Retina (tissue), 1 donor: ENCODE measurements at regions not wholly inside any gene's neighbourhood (a gene's known extent, or its start where the extent isn't known, plus 50 kb on each side); places are given as distances from the start of the nearest gene placed in this dataset.
"Not testable (repeated sequence)": the region's sequence is repeated elsewhere in the genome, so short reads cannot be mapped to it uniquely, and the experiment has no call there.

Source experiments
- DNase-seq: peaks from one replicate; pipeline ENCODE4 v3.0.0-alpha.2; 2016

DNA sequence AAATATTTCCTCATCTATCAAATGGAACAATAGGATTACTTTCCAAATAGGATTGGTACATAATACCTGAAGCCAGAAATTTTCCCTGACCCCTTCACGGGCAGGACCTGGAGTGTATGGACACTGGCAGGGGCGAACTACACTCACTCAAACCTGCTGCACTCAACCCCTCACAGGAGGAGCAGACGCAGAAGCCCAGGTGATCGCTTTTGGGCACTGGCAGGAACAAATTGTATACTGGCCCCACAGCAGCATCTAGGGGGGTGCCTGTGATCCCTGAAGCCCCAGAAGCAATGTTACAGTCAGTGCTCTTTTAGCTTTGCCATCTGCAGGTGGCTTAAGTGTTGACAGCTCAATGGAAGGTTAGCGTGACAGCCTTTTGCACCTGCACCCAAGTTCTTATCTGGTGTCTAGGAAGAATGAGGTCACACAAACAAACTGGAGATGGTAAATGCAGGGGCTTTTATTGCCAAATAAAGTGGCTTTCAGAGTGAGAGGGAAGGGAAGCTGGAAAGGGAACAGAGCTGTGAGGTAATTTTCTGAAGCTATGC is 199.2 kb upstream of the NEGR1 start:
- DNase-seq = no peak

DNA sequence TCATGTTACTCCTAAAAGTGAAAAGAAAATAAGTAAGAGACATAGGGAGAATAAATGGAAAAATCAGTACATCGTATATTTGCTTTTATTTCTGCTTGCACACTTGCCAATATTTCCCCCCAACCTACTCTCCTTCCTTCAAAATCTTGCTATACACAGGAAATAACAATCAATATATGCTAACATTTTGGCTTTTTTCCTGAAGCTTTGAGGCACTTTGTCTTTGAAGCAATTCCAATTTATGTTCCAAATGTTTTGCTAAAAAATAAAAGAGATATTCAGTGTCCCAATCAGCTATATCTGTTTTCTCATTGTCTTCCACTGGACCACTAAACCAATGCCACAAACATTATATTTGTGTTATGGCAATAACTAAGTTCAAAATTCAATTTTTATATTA is 184.0 kb upstream of the NEGR1 start:
- no peak for DNase-seq

DNA sequence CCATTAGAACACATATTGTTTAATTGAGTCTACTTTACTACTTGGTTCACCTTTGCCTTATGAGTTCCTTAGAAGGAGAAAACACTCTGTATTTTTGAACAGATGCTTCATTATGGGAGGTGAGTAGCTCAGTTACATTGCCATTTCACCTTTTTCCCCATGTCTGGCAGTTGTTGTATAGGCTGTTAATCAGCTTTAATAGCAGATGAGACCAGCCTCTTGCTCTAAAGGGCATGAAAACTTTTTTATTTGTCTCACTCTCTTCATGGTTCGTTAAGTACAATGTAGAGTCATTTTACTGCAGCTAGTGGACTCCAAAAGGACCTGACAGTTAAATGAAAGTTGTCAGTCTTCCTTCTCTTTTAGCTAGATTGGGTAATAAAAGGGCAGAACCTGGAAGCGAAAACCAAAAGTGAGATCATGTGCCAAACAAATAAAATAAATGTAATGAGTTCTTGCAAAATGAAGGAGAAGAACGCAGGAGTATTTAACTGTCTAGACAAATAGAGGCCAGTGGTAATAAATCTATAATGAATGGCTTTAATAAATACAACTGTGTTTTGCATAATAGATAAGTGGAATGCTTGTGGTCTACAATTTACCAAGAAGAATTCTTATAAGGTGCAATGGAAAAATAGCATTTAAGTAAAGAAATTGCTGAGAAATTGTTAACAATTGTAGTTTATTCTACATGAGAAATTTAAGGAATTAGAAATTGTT is 180.0 kb upstream of the NEGR1 start:
- DNase-seq = no peak

DNA sequence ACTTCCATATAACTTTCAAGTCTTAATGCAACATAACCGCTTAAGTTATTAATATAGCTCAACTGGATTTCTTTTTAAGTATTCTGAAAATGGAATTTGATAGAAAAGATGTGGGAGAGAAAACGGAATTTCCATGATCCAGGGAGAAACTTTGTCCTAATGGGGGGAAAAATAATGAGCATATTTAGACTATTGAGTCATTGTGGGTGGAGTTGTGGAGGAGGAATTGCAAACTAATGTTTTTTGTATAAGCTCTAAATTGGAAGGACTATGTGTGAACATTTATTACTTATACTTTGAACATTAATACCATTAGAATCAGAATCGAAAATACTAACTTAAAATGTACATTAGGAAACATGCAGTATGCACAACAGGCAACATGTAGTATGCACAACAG is 159.9 kb upstream of the NEGR1 start:
- DNase-seq = no peak

DNA sequence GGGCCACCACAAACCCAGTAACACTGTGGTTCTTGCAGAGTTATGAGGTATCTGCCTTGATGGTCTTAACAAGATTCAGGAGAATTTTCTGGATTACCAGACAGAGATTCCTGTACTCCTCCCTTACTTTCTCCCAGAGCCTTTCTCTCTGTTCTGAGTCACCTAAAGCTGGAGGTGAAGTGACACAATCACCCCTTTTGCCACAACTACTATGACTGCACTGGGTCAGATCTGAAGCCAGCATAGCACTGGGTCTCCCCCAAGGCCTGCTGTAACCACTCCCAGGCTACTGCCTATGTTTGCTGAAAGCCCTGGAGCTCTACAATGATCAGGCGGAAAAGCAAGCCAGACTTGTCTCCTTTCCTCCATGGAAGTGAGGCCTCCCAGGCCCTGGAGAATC is 156.7 kb upstream of the NEGR1 start:
- no peak for DNase-seq

DNA sequence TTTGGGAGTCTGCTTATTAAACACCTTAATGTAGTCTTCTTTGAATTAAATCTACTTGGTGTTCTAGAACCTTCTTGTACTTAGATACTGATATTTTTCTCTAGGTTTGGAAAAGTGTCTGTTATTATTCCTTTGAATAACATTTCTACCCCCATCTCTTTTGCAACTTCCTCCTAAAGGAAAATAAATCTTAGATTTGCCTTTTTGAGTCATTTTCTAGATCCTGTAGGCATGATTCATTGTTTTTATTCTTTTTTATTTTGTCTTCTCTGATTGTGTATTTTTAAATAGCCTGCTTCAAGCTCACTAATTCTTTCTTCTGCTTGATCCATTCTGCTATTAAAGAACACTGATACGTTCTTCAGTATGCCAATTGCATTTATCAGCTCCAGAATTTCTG is 155.9 kb upstream of the NEGR1 start:
- DNase-seq = no peak

DNA sequence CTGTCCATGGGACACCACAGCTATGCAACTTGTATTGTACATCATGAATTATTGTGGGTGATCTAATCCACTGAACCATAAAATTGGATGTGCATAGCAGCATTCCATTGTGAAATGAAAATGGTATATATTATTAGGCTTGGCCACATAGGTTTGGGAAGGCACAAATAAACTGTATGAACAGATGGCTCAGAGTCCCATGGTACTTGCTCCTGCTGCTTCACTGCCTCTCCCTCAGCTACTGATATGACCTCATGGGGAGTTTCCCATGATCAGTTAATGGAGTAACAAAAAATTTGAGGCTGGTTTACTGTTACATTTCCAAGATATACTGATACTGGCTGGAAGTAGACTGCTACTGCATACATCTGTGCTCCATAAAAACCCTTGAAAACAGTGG is 152.7 kb upstream of the NEGR1 start:
- DNase-seq = peak; percentile 7

DNA sequence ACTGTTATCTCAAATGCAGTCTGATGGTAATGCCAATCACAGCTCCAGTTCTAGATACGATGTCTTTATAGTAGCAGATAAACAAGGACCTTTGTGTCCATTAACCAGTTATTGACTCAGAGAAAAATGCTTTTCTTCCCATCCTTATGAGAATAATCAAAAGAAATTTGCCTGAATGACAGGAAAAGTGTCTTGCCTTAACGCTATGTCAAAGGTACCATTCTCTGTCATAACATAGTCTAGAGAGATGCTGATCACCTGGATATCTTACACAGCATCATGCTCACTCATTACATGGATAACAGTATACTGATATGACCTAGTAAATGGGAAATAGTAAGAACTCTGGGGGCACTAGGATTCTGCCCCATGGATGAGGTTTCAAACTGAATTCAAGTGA is 151.7 kb upstream of the NEGR1 start:
- no peak for DNase-seq

DNA sequence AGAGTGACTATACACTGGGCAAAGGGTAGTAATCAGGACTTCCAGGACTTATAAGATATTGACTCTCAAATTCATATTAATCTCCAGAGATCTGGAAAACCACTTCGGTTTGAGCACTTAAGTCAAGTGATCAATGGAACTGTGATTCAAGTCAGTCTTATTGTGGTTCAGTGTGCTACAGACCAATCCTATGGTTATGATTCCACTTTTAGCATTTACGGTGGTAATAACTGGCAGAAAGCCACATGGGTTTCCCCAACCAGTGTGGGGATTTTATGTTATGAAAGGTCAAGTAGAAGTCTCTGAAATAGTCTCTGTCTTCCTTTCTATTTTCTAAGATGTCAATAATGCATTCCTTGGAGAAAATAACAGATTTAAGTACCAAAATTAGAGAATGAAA is 151.3 kb upstream of the NEGR1 start:
- no peak for DNase-seq

DNA sequence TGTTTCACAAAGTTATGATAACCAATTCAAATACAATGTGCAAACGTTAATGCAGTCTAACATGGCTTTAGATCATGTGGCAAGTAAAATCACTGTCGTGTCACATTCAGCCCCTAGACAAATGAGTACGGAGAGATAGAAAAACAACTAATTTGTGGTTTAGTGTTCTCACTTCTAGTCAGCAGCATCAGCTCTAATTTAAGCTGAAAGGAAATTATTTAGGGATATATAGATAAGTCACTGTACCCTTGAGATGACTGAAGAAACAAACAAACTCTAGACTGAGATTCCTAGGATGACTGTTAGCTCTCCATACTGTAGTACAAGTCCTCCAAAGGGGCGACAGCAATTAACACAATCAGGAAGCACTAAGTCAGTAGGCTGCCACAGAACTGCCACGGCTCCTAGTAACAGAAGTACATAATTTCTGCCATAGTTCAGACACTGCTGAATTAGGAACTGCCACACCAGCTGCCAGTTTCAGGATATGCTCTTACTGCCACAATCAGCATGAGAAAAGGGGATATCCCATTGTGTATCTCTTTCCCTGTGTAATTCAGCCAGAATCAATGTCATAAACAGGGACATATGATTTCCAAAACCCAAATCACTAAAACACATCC is 150.4 kb upstream of the NEGR1 start:
- DNase-seq = no peak

DNA sequence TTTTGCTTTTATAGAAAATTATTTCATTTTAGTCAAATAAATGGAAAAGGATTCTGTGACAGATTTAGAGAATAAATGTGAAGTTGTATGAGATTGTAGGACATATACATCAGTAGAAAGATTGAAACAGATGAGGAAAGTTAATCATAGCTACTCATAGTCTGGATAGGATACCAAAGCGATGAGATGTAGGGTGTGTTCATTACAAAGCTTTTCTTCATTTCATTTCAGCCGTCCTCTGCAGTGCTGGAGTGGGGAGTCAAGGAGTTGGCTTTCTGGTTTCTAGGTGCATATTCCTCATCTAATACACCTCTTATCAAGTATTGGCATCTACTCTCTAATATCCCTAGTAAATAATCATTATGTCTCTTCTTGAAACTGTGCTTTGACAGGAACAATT is 149.5 kb upstream of the NEGR1 start:
- DNase-seq = no peak

DNA sequence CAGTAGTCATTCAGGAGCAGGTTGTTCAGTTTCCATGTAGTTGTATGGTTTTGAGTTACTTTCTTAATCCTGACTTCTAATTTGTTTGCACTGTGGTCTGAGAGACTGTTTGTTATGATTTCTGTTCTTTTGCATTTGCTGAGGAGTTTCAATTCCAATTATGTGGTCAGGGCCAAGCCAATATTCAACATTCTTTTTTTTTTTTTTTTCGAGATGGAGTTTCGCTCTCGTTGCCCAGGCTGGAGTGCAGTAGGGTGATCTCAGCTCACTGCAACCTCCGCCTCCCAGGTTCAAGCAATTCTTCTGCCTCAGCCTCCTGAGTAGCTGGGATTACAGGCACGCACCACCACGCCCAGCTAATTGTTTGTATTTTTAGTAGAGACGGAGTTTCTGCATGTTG is 145.9 kb upstream of the NEGR1 start:
- DNase-seq = not testable (repeated sequence)

DNA sequence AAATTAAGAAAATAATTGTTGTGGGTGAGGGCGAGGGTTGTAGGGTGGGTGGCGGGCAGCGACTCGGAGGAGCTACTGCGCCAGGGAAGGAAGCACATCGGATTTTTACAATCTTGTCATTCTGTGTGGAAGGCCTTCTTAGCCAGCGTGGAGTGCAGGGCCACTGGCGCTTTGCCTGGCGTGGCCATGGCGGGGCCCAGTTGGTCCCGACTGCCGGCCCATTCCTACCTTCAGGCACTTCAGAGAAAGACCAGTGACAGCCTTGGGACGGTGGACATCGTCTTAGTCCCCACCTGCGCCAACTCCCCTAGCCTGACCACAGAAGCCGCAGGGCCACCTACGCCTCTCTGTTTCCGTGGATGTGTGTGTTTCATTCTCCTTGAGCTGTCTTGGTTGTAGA is 136.9 kb upstream of the NEGR1 start:
- DNase-seq = no peak

DNA sequence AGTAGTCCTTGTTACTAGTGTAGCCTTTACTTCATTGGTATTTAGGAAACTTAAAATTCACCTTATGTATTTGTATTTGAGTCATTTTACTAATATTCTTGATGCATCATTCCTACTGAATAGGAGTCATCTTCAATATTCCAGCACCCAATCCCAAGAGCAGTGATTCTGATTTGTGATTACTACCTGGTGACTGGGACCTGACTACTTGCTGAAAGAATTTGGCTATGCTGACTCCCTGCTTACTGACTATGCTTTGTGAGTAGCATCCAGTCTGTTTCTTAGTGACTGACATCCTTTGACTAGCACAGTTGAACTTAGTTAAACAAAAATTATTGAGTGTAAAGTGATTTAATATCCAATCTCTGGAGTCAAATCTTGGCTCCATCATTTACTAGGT is 129.9 kb upstream of the NEGR1 start:
- DNase-seq = no peak

DNA sequence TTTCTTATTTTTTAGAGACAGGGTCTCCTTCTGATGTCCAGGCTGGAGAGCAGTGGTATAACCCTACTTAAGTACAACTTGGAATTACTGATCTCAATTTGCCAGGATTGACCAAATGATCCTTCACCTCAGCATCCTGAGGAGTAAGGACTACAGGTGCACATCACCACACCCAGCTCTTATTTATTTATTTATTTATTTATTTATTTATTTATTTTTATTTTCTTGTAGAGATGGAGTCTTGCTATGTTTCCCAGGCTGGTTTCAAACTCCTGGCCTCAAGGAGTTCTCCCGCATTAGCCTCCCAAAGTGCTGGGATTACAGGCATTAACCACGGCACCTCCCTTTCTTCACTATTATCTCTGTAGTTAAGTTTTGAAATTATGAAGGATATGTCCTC is 117.5 kb upstream of the NEGR1 start:
- no peak for DNase-seq

DNA sequence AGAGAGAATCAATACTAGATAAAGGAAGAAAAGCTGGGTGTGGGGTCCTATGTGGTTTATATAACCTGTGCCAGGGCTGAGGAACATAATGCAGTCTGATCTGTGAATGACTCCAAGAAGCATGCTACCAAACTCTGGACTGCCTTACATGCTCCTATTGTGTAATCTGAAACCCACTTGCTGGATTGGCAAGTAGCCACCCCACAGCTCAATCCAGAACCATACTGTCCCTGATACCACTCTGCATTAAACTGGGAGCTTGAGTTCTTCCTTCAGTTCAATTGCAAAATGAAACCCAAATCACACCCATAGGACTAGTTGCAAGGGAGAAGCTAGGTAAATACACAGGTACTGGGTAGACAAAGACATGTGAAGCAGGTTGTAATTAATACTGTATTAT is 115.4 kb upstream of the NEGR1 start:
- no peak for DNase-seq

DNA sequence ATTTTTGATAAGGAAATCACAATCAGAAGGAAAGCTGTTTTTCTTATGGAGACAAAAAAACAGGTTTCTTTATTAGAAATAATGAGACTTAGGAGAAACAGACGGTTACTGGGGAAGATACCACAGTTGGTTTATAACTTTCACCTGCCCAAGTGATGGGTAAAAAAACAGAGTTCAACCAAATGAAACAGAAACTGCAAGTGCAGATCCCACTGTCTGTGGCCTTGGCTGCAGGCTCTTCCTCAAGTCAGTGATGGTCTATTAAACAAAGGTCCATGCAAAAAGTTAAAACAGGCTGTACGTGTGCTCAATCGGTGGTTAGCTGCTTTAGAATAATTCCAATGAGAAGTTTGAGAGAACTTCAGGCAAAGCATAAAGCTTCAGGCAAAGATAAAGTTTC is 112.1 kb upstream of the NEGR1 start:
- no peak for DNase-seq

DNA sequence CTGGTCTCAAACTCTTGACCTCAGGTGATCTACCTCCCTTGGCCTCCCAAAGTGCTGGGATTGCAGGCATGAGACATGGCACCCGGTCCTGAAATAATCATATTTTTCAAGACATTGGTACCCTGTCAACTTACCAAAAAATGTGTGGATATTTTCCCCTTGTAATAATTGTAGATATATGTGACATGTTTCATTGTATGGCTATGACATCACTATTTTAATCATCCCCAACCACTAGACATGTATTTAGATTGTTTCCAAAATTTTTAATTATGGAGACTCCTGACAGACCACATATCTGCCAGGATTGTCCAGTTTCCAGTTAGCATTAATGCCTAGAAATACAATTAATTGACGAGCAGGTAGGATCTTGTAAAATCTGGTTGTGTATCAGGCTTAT is 96.7 kb upstream of the NEGR1 start:
- DNase-seq = no peak

DNA sequence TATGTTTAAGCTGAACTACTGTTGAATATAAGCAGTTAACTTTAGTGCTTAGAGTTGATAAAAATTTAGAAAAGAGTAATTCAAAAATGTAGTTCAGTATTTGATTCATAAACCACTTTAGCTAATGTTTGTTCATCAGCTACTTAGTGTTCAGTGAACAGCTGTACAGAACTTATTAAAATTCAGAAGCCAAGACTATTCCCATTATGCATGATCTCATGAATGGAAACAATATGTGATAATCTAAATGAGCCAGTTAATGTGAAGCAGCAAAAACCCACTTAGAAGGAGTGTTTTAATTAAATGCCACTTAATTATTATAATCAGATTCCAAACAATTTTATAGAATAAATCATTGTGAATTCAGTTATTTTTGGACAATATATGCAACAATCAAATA is 92.9 kb upstream of the NEGR1 start:
- DNase-seq = no peak

DNA sequence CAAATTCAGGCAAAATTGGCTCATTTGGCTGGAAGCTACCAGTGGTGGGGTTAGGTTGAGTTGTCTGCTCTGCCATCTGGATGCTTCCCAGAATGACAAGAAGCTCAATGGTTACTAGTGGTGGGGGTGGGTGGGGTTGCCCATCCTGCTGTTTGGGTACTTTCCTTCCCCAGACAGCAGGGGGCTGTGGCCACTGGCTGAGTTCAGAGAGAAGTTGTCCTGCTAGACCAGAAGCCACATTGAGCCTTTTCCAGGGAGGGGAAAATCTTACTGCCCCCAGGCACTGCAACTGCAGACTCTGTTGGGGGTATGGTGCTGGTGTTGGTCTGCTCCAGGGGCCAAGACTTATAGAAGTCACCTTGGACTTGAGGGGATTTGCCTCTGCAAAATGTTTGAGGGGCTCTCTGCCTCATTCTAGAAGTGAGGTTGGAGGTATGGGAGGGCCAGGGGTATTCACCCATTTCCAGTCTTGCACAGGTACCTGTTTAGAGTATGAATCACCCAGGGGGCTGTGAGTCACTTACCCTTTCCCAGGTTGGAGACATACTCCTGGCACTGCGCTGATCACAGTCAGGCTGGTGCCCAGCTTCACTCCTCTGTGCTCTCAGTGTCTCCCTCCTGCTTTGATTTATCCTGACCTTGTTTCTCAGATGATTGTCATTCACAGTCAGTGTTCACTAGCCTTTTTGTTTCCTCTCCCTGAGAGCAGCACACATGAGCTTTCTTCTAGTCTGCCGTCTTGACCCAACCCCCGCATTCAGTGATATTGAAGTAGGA is 89.1 kb upstream of the NEGR1 start:
- peak; percentile 4 for DNase-seq

DNA sequence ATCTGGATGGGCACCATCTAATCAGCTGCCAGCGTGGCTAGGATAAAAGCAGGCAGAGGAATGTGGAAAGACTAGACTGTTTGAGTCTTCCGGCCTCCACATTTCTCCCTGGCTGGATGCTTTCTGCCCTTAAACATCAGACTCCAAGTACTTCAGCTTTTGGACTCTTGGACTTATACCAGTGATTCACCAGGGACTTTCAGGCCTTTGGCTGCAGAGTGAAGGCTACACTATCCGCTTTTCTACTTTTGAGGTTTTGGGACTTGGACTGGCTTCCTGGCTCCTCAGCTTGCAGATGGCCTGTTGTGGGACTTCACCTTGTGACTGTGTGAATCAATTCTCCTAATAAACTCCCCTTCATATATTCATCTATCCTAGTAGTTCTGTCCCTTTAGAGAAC is 88.5 kb upstream of the NEGR1 start:
- DNase-seq = not testable (repeated sequence)

DNA sequence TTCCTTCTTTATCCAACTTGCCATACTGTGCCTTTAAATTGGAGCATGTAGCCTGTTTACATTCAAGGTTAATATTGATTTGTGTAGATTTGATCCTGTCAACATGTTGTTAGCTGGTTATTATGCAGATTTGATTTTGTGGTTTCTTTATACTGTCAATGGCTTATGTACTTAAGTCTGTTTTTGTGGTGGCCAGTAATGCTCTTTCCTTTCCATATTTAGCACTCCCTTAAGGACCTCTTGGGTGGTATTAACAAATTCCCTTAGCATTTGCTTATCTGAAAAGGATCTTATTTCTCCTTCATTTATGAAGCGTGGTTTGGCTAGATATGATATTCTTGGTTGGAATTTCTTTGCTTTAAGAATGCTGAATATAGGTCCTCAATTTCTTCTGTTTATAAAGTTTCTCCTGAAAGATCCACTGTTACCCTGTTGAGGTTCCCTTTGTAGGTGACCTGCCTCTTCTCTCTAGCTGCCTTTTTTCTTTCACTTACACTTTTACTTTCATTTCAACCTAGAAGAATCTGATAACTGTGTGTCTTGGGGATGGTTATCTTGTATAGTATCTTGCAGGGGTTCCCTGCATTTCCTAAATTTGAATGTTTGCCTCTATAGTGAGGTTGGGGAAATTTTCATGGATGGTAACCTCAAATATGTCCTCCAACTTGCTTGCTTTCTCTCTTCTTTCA is 86.9 kb upstream of the NEGR1 start:
- no peak for DNase-seq

DNA sequence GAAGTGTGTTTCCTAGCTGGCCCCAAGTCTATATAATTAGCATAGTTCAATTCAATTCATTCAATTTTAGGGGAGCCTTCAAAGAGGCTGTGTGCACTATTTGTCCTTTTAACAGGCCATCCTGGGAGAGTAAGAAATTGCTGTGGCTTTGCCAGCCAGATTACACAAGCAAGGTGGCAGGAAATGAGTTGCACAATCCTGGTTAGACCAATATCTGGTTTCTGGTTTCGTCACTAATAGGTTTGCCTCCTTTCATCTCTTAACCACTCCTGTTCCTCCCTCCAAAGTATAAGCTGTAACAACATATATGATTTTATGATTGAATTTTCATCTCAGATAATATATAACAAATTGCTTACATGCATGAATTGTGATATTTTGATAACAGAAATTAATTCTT is 84.1 kb upstream of the NEGR1 start:
- no peak for DNase-seq
